ENCODE measurements at regions not wholly inside any gene's neighbourhood (a gene's known extent, or its start where the extent isn't known, plus 50 kb on each side); places are given as distances from the start of the nearest gene placed in this dataset.

DNA sequence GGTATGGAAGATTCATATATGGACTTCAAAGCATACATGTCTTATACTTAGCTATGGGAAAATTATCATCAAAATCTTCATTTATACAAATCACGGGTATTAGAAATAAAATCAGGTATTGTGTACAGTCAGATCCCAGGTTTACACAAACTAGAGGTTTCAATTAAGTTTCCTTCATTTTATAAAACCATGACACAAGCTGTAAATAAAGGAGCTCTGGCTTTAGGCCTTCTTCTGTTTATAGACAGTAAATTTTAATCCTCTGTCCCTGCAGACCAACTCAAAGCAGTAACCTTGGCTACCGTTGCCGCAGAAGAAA is 68.8 kb upstream of the CHD2 start:
- no peak for TF ChIP-seq POLR2A (IDR thresholded peaks at IDR 0.05; ENCODE audit: low read depth, low read length)
- TF ChIP-seq RAD21 (IDR thresholded peaks at IDR 0.05; ENCODE audit: low read length): no peak
- no peak for TF ChIP-seq CTCF (conservative IDR thresholded peaks at IDR 0.05; ENCODE audit: low read depth, low read length)
- TF ChIP-seq RFX5 (IDR thresholded peaks at IDR 0.05; ENCODE audit: low read depth, low read length): no peak
- TF ChIP-seq, protein P1, sequence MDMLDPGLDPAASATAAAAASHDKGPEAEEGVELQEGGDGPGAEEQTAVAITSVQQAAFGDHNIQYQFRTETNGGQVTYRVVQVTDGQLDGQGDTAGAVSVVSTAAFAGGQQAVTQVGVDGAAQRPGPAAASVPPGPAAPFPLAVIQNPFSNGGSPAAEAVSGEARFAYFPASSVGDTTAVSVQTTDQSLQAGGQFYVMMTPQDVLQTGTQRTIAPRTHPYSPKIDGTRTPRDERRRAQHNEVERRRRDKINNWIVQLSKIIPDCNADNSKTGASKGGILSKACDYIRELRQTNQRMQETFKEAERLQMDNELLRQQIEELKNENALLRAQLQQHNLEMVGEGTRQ (IDR thresholded peaks at IDR 0.05; ENCODE audit: low read depth, low read length): no peak
- no peak for TF ChIP-seq MAZ (IDR thresholded peaks at IDR 0.05; ENCODE audit: borderline replicate concordance, low read depth, low read length)
- TF ChIP-seq BHLHE40 (IDR thresholded peaks at IDR 0.05; ENCODE audit: low read depth, low read length): no peak
